ENCODE measurements at regions not wholly inside any gene's neighbourhood (a gene's known extent, or its start where the extent isn't known, plus 50 kb on each side); places are given as distances from the start of the nearest gene placed in this dataset.

DNA sequence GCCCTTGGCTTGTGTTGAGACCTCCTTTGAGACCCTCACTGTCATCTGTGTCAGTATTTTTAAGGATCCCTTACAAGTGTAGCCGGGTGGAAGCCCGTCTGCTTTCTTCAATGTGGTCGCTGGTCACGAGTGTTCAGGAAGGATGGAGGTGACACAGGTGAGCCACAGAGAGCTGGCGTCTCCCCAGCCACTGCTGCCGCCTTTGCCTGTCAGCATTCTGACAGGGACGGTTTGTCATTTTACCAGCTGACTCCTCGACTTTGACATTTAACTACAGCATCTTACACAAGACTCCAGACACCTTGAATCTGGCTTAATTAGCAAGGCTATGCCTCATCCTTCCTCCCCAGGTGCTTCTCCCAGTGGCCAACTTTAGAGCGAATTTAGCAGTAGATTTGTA, 56.3 kb upstream of the MPHOSPH6 start:
- Mint-ChIP-seq H3K27me3 (ENCODE audit: low read depth) (peaks cover 5% of the 10 kb centered on the region), H3K9me3 (no peaks in the 10 kb centered on the region), H3K4me3 (no peak overlapping the region), H3K4me1 (ENCODE audit: low read depth) (no peaks in the 10 kb centered on the region), H3K36me3 (ENCODE audit: insufficient read depth) (no peaks in the 10 kb centered on the region)
- ATAC-seq, result no peak
- DNase-seq, result no peak

DNA sequence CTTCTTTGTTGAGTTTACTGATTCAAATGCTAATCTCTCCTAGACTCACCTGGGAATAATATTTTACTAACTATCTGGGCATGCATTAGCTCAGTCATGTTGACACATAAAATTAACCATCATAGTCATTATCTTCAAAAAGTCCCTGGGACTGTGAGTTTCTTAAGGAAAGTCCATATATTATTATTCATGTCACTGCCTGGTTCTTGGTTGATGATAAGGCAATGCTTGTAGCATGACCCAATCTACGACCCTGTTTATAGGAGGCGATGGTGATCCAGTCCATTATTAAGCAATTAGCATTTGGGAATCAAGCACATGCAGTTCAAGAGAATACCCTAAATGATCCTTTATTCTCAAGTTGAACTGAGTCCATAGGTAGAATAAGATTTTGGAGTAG, 54.8 kb upstream of the MPHOSPH6 start:
- no peaks in the 10 kb centered on the region for H3K4me1 Mint-ChIP-seq (ENCODE audit: low read depth)
- H3K9me3 Mint-ChIP-seq, result no peaks in the 10 kb centered on the region

DNA sequence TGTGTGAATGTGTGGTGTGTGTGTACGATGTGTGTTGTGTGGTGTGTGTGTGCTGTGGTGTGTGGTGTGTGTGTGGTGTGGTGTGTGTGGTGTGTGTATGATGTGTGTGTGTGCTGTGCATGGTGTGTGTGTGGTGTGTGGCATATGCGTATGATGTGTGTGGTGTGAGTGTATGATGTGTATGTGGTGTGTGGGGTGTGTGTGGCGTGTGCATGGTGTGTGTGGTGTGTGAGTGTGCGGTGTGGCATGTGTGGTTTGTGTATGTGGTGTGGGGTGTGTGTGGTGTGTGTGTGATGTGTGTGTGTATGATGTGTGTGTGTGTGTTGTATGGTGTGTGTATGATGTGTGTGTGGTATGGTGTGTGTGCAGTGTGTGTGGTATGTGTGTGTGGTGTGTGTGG, 50.5 kb upstream of the MPHOSPH6 start:
- Mint-ChIP-seq H3K4me1 (ENCODE audit: low read depth) (no peaks in the 10 kb centered on the region), H3K27me3 (ENCODE audit: low read depth) (peaks cover 4% of the 10 kb centered on the region), H3K4me3 (no peak overlapping the region), H3K9me3 (no peaks in the 10 kb centered on the region), H3K36me3 (ENCODE audit: insufficient read depth) (no peaks in the 10 kb centered on the region)
- DNase-seq, result no peak
- ATAC-seq, result no peak

More for the DNA sequence above, 54.8 kb upstream of the MPHOSPH6 start:
- Mint-ChIP-seq H3K4me3 (no peak overlapping the region), H3K36me3 (ENCODE audit: insufficient read depth) (no peaks in the 10 kb centered on the region), H3K27me3 (ENCODE audit: low read depth) (no peaks in the 10 kb centered on the region)
- DNase-seq (no peak), ATAC-seq (no peak)

Data from activated T-cell treated with anti-CD3 and anti-CD28 coated beads, Interleukin-2, amount 50 U/mL, for 4 hours (primary cell).